SK-N-SH treated with all-trans-retinoic acid at 6 μM for 48 hours (cell line): ENCODE measurements at regions not wholly inside any gene's neighbourhood (a gene's known extent, or its start where the extent isn't known, plus 50 kb on each side); places are given as distances from the start of the nearest gene placed in this dataset.

ENCODE experiments used
- CSRNP3 ChIP-seq: fragments of 250-450 bp; sonication (Bioruptor Pico); IDR thresholded peaks from 2 replicates; pipeline ENCODE4 v1.5.1; 2021; ENCODE audit warnings: mild to moderate bottlenecking, moderate library complexity
- OSR1 ChIP-seq: fragments of 250-450 bp; sonication (Bioruptor Pico); IDR thresholded peaks from 2 replicates; pipeline ENCODE4 v1.8.0; 2022; ENCODE audit warnings: moderate library complexity, mild to moderate bottlenecking, inconsistent platforms
- PATZ1 ChIP-seq: fragments of 250-450 bp; sonication (Bioruptor Pico); IDR thresholded peaks from 2 replicates; pipeline ENCODE4 v1.8.0; 2020; ENCODE audit warnings: mild to moderate bottlenecking, moderate library complexity, borderline replicate concordance
- TCF4 ChIP-seq: fragments of 250-450 bp; sonication (Bioruptor Pico); IDR thresholded peaks from 2 replicates; pipeline ENCODE4 v1.8.0; 2021; ENCODE audit warnings: mild to moderate bottlenecking, moderate library complexity, borderline replicate concordance
- TSHZ2 ChIP-seq: fragments of 250-450 bp; sonication (Bioruptor Pico); IDR thresholded peaks from 2 replicates; pipeline ENCODE4 v1.5.0; 2020; ENCODE audit warnings: mild to moderate bottlenecking, moderate library complexity
- ZC3H10 ChIP-seq: fragments of 250-450 bp; sonication (Bioruptor Pico); IDR thresholded peaks from 2 replicates; pipeline ENCODE4 v1.5.1; 2021; ENCODE audit warnings: mild to moderate bottlenecking, moderate library complexity
- ZFP3 ChIP-seq: fragments of 250-450 bp; sonication (Bioruptor Pico); IDR thresholded peaks from 2 replicates; pipeline ENCODE4 v1.5.0; 2020; ENCODE audit warnings: mild to moderate bottlenecking, moderate library complexity
- ZFP30 ChIP-seq: fragments of 450-650 bp; formaldehyde crosslinking; IDR thresholded peaks from 2 replicates; pipeline ENCODE4 v1.5.0; 2022; ENCODE audit warnings: mild to moderate bottlenecking, moderate library complexity
- ZNF565 ChIP-seq: fragments of 450-650 bp; formaldehyde crosslinking; conservative IDR thresholded peaks from 2 replicates; pipeline ENCODE4 v1.5.0; 2020; ENCODE audit warnings: low read depth, mild to moderate bottlenecking, moderate library complexity
- TF ChIP-seq, protein P1 (sequence below): fragments of 250-450 bp; sonication (Bioruptor Pico); IDR thresholded peaks from 2 replicates; pipeline ENCODE4 v1.8.0; 2021; ENCODE audit warnings: low read depth, mild to moderate bottlenecking, moderate library complexity, borderline replicate concordance

- TF ChIP-seq, protein P1, sequence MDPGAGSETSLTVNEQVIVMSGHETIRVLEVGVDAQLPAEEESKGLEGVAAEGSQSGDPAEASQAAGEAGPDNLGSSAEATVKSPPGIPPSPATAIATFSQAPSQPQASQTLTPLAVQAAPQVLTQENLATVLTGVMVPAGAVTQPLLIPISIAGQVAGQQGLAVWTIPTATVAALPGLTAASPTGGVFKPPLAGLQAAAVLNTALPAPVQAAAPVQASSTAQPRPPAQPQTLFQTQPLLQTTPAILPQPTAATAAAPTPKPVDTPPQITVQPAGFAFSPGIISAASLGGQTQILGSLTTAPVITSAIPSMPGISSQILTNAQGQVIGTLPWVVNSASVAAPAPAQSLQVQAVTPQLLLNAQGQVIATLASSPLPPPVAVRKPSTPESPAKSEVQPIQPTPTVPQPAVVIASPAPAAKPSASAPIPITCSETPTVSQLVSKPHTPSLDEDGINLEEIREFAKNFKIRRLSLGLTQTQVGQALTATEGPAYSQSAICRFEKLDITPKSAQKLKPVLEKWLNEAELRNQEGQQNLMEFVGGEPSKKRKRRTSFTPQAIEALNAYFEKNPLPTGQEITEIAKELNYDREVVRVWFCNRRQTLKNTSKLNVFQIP (CRISPR knock-in tag): no peak
- TF ChIP-seq ZFP3 (CRISPR knock-in tag): no peak
- TF ChIP-seq PATZ1 (CRISPR knock-in tag): no peak
- no peak for TF ChIP-seq ZFP30 (CRISPR knock-in tag)
- TF ChIP-seq ZNF565 (CRISPR knock-in tag): no peak
- TF ChIP-seq ZC3H10 (CRISPR knock-in tag): no peak
- TF ChIP-seq TSHZ2 (CRISPR knock-in tag): no peak
- no peak for TF ChIP-seq TCF4 (CRISPR knock-in tag)
- no peak for TF ChIP-seq CSRNP3
- TF ChIP-seq OSR1: no peak
Measured at GRCh38 chrX:3440981-3441380, 94.5 kb upstream of the MXRA5 start.
